Right atrium auricular region (tissue), 2 donors: ENCODE measurements at regions not wholly inside any gene's neighbourhood (a gene's known extent, or its start where the extent isn't known, plus 50 kb on each side); places are given as distances from the start of the nearest gene placed in this dataset.

Source experiments
- DNase-seq: peaks from one replicate; pipeline ENCODE4 v3.0.0-alpha.2; 2019; ENCODE audit warnings: low spot score
- H3K27ac ChIP-seq, 2 donors: fragments of 200-600 bp; sonication (generic); 1 replicate in 1 of 2; 2 replicates in 1 of 2; pipeline ENCODE4 v1.5.1; 2016 to 2019
- H3K27me3 ChIP-seq, 2 donors: fragments of 200-600 bp; sonication (generic); one replicate each; pipeline versions ENCODE4 v1.5.1 to v1.6.0; 2017 to 2019
- H3K36me3 ChIP-seq: fragments of 200-600 bp; sonication (generic); one replicate; pipeline ENCODE4 v1.5.1; 2016
- H3K4me1 ChIP-seq, 2 donors: fragments of 200-600 bp; sonication (generic); one replicate each; pipeline versions ENCODE4 v1.5.1 to v1.6.0; 2017 to 2019
- H3K4me3 ChIP-seq, 2 donors: fragments of 200-600 bp; sonication (generic); 1 replicate in 1 of 2; 2 replicates in 1 of 2; pipeline ENCODE4 v1.5.1; 2017 to 2019; ENCODE audit warnings: mild to moderate bottlenecking in 1 of 2, moderate library complexity in 1 of 2
- H3K9me3 ChIP-seq, 2 donors: fragments of 200-600 bp; sonication (generic); one replicate each; pipeline ENCODE4 v1.5.1; 2019
- TF ChIP-seq, protein P1 (sequence below), 2 donors: fragments of 200-600 bp; sonication (generic); IDR thresholded peaks; one replicate each; pipeline ENCODE4 v1.5.1; 2019; ENCODE audit warnings: antibody characterized with exemption in 2 of 2

DNA sequence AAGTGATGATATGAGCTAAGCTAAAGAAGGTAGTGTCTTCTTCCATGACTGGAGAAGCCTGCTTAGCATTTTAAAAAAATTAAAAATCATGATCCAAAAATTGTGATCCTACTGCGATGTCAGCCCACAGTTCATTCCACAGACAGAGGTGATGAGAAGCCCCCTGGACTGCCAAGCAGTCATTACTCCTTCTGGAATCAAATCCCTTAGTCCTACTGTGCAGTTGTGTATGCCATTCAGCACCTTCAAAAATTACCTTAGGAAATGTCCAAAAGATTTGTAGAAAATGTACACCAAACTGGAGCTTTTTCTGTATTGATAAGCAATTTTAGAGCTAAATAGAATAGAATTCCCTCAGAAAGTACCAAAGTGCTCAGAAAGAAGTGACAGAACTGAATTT lies 283.5 kb upstream of the NFE2L3 start:
- Histone ChIP-seq H3K27ac (no peak overlapping the region), H3K27me3 (peaks cover 31 to 40% of the 10 kb centered on the region in 2 donors), H3K36me3 (no peaks in the 10 kb centered on the region), H3K4me1 (no peaks in the 10 kb centered on the region), H3K4me3 (no peak overlapping the region), H3K9me3 (peaks cover 0 to 2% of the 10 kb centered on the region in 2 donors)
- TF ChIP-seq, protein P1, sequence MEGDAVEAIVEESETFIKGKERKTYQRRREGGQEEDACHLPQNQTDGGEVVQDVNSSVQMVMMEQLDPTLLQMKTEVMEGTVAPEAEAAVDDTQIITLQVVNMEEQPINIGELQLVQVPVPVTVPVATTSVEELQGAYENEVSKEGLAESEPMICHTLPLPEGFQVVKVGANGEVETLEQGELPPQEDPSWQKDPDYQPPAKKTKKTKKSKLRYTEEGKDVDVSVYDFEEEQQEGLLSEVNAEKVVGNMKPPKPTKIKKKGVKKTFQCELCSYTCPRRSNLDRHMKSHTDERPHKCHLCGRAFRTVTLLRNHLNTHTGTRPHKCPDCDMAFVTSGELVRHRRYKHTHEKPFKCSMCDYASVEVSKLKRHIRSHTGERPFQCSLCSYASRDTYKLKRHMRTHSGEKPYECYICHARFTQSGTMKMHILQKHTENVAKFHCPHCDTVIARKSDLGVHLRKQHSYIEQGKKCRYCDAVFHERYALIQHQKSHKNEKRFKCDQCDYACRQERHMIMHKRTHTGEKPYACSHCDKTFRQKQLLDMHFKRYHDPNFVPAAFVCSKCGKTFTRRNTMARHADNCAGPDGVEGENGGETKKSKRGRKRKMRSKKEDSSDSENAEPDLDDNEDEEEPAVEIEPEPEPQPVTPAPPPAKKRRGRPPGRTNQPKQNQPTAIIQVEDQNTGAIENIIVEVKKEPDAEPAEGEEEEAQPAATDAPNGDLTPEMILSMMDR (IDR thresholded peaks at IDR 0.05) = no peak
- no peak for DNase-seq

DNA sequence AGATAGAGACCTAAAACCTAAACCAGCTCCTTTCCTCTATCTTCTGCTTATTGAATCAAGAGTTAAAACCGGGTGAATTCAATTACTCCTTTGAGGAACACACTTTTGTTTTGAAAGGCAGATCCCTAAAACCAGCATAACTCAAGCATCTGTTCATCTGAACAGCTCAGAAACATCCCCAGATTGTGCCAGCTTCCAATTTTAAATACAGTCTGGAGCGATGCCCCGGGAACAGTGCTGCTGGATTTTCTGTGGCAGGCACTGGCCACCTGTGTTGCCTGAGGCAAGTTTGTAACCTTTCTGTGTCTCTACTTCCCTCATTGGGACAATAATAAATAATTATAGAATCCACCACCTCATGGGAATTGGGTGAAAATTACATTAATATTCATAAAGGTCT lies 281.4 kb upstream of the NFE2L3 start:
- peaks cover 25 to 26% of the 10 kb centered on the region in 2 donors for H3K27me3 ChIP-seq
- no peak overlapping the region for H3K27ac ChIP-seq
- no peak for DNase-seq
- no peaks in the 10 kb centered on the region for H3K4me1 ChIP-seq
- H3K36me3 ChIP-seq = no peaks in the 10 kb centered on the region
- no peaks in the 10 kb centered on the region for H3K9me3 ChIP-seq
- TF ChIP-seq, protein P1 (IDR thresholded peaks at IDR 0.05) = no peak
- H3K4me3 ChIP-seq = no peak overlapping the region

DNA sequence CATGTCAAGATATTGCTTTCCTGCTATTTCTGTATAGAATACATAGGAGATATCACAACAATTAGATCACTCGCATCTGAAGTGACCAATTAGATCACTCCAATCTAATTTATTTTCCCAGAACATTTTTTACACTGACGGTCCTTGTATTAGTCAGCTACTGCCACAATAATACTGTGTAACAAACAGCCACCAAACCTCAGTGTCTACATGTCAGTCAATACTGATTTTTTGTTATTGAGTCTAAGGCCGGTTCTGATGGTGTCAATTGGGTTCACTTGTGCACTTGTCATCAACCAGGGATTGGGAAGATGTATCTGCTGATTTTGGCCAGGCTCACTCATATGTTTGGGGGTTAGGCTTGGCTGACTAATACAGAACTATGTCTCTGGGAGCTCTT lies 275.9 kb upstream of the NFE2L3 start:
- TF ChIP-seq, protein P1 (IDR thresholded peaks at IDR 0.05) = no peak
- DNase-seq = no peak
- H3K36me3 ChIP-seq = no peaks in the 10 kb centered on the region
- peaks cover 0 to 5% of the 10 kb centered on the region in 2 donors for H3K9me3 ChIP-seq
- no peak overlapping the region for H3K27ac ChIP-seq
- H3K27me3 ChIP-seq = peaks cover 0 to 4% of the 10 kb centered on the region in 2 donors
- no peak overlapping the region for H3K4me3 ChIP-seq
- no peaks in the 10 kb centered on the region for H3K4me1 ChIP-seq

DNA sequence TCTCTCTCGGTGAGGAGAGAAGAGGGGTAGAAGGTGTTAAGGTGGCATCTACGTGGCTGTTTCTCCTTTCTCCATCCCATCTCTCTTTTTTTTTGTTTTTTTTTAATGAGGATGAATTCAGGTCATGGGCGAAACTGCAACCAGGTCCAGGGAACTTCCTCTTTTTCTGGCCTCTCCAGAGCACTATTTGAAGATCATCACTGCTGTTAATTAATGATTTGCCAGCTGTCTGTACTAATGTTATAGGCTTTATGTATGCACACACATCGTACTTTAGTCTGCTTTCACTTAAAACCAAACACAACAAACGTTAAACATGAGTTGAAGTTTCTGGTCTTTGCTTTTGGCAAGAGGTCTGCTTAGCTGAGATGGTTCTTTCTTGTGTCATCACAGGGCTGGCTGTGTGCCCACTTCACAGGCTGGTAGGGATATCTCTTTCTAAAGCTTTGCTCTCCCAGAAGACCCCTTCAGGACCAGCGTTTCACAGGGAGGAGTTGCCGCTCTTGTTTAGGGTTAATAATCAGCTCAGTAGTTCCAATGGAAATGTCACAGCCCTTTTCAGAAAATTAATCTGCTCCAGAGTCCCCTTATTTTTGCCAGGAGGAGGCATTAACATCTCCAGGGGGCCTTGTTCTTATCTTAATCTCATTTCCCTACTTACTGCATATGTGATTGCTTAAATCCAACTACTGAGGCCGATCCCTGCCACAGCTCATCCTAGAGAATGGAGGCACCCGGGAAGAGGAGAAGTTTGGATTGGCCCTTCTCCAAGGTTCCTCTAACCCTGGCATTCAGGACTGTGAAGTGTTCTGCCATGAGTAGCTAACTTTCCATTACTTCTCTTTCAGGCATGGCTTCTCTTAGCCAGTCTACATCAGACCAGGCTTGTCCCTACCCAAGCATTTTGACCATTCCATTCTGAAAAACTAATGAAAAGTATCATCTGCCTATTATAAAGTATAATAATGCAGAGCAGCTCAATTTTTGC lies 273.9 kb upstream of the NFE2L3 start:
- Histone ChIP-seq H3K4me1 (no peaks in the 10 kb centered on the region), H3K27me3 (peaks cover 0 to 4% of the 10 kb centered on the region in 2 donors), H3K36me3 (no peaks in the 10 kb centered on the region), H3K4me3 (no peak overlapping the region), H3K9me3 (peaks cover 0 to 5% of the 10 kb centered on the region in 2 donors), H3K27ac (no peak overlapping the region)
- DNase-seq = no peak
- TF ChIP-seq, protein P1 (IDR thresholded peaks at IDR 0.05) = no peak

DNA sequence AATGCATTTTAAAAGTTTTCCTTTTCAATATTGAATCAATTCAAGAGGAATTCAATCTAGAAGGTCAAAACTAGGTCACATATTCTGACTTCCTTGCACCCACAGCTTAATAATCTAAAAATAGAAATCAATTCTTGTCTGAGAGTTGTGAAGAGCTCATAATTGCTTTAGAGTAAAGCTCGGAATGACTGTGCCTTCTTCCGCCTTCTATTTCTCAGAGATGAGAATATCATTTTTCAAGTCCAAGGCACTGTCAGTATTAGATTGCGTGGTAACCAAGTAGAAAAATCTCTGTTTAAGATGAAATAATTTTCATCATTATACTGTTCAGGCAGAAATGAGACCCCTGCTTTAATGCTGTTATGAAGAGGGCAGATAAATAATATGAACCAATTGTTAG lies 272.2 kb upstream of the NFE2L3 start:
- Histone ChIP-seq H3K9me3 (peaks cover 0 to 5% of the 10 kb centered on the region in 2 donors), H3K27me3 (peaks cover 0 to 3% of the 10 kb centered on the region in 2 donors), H3K27ac (no peak overlapping the region), H3K4me3 (no peak overlapping the region), H3K36me3 (no peaks in the 10 kb centered on the region), H3K4me1 (no peaks in the 10 kb centered on the region)
- no peak for DNase-seq
- TF ChIP-seq, protein P1 (IDR thresholded peaks at IDR 0.05) = no peak
